Neural progenitor cell (in vitro differentiated cells): ENCODE measurements at regions not wholly inside any gene's neighbourhood (a gene's known extent, or its start where the extent isn't known, plus 50 kb on each side); places are given as distances from the start of the nearest gene placed in this dataset.

Source experiments
- CTCF ChIP-seq: fragments of 200-600 bp; sonication (generic); IDR thresholded peaks from 2 replicates; pipeline ENCODE4 v1.5.1; 2017; ENCODE audit warnings: antibody characterized with exemption, mild to moderate bottlenecking
- EZH2phosphoT487 ChIP-seq: fragments of 200-600 bp; sonication (generic); IDR thresholded peaks from 2 replicates; pipeline ENCODE4 v1.6.1; 2017; ENCODE audit warnings: antibody characterized with exemption

- TF ChIP-seq EZH2phosphoT487 (no peak), CTCF (no peak)
Observed at GRCh38 chr9:113793558-113793957, 82.6 kb upstream of the ZNF618 start.
